GM12878 (cell line): ENCODE measurements at regions not wholly inside any gene's neighbourhood (a gene's known extent, or its start where the extent isn't known, plus 50 kb on each side); places are given as distances from the start of the nearest gene placed in this dataset.

Source experiments
- ATAC-seq: fragments of 200-7000 bp; cut with Tn5 transposase; 3 replicates; pipeline ENCODE4 v1.9.1; 2020; ENCODE audit warnings: mild to moderate bottlenecking, moderate library complexity
- BruUV-seq: library from RNA; stranded (reverse); fragments of 400-500 nt; replicated peaks from 2 replicates; lab custom pipeline; 2021; lab: Mats Ljungman, UMichigan
- CTCF ChIA-PET: fragments of 300-600 bp; sonication (Branson Sonifier 250); formaldehyde crosslinking; extraction: SDS; loops from one replicate; lab custom pipeline; 2021; ENCODE audit warnings: inconsistent platforms; lab: Yijun Ruan, JAX
- POLR2A ChIA-PET: fragments of 350-600 bp; formaldehyde crosslinking; extraction: SDS; loops from one replicate; lab custom pipeline; 2021; ENCODE audit warnings: inconsistent platforms; lab: Charles Lee
- RAD21 ChIA-PET: fragments of 300-600 bp; sonication (Branson Sonifier 250); formaldehyde crosslinking; loops from one replicate; lab custom pipeline; 2023; ENCODE audit warnings: antibody characterized with exemption; ENCODE audit not compliant: unreplicated experiment; lab: Charles Lee
- SMC1A ChIA-PET: fragments of 300-600 bp; sonication (Branson Sonifier 250); formaldehyde crosslinking; loops from one replicate; lab custom pipeline; 2023; ENCODE audit not compliant: unreplicated experiment, uncharacterized antibody; lab: Charles Lee
- DNase-seq: peaks from one replicate; pipeline ENCODE4 v3.0.0-alpha.2; 2011; ENCODE audit warnings: low read depth, low spot score
- FAIRE-seq: peaks from 3 replicates; lab custom pipeline; 2011; peaks lifted over from hg19 to GRCh38; lab: Jason Lieb, UNC
- H2AFZ ChIP-seq: 2 replicates; pipeline ENCODE4 v1.6.0; 2011; ENCODE audit warnings: low read depth, low read length, control low read depth; ENCODE audit not compliant: control insufficient read depth
- H3K27ac ChIP-seq: 2 replicates; pipeline ENCODE4 v1.5.1; 2011; ENCODE audit warnings: control low read depth; ENCODE audit not compliant: control insufficient read depth, insufficient read depth
- H3K27me3 ChIP-seq, 2 experiments: replicated peaks in 1 of 2; 2 replicates each; pipeline versions ENCODE4 v1.6.0 to v1.6.1; 2011; ENCODE audit warnings: low read length in 1 of 2; ENCODE audit not compliant: control insufficient read depth in 2 of 2, insufficient read depth in 2 of 2
- H3K36me3 ChIP-seq, 2 experiments: 2 replicates each; pipeline ENCODE4 v1.5.1; 2011; ENCODE audit warnings: low read length in 1 of 2; ENCODE audit not compliant: control insufficient read depth in 2 of 2, insufficient read depth in 2 of 2
- H3K4me1 ChIP-seq: 2 replicates; pipeline ENCODE4 v1.6.1; 2011; ENCODE audit warnings: mild to moderate bottlenecking, low read length, moderate library complexity, mixed read lengths; ENCODE audit not compliant: control insufficient read depth, insufficient read depth
- H3K4me2 ChIP-seq: 2 replicates; pipeline ENCODE4 v1.6.0; 2011; ENCODE audit warnings: control low read depth; ENCODE audit not compliant: control insufficient read depth, insufficient read depth
- H3K4me3 ChIP-seq: fragments of 200-600 bp; sonication (generic); 2 replicates; pipeline ENCODE4 v1.5.1; 2016
- H3K79me2 ChIP-seq: 2 replicates; pipeline ENCODE4 v1.6.0; 2011; ENCODE audit warnings: low read length; ENCODE audit not compliant: control insufficient read depth, insufficient read depth
- H3K9ac ChIP-seq: 2 replicates; pipeline ENCODE4 v1.8.0; 2011; ENCODE audit warnings: low read length, control low read depth, mixed read lengths; ENCODE audit not compliant: control insufficient read depth, insufficient read depth
- H3K9me3 ChIP-seq: replicated peaks from 3 replicates; pipeline ENCODE4 v1.5.1; 2011; ENCODE audit warnings: mild to moderate bottlenecking, low read length; ENCODE audit not compliant: control insufficient read depth, insufficient read depth
- H4K20me1 ChIP-seq: 2 replicates; pipeline ENCODE4 v1.6.0; 2011; ENCODE audit not compliant: control insufficient read depth, insufficient read depth
- ASH2L ChIP-seq: fragments of 300-600, 200-600 bp; sonication (generic); IDR thresholded peaks from 2 replicates; pipeline ENCODE4 v1.6.1; 2017; ENCODE audit warnings: low read depth, mild to moderate bottlenecking, borderline replicate concordance
- BACH1 ChIP-seq: fragments of 450-650 bp; IDR thresholded peaks from 2 replicates; pipeline ENCODE4 v1.6.1; 2017; ENCODE audit warnings: mild to moderate bottlenecking, borderline replicate concordance
- BCL11A ChIP-seq: IDR thresholded peaks from 2 replicates; pipeline ENCODE4 v1.6.1; 2011; ENCODE audit warnings: low read depth, low read length
- E2F8 ChIP-seq: fragments of 450-650 bp; IDR thresholded peaks from 2 replicates; pipeline ENCODE4 v1.6.1; 2018; ENCODE audit warnings: mild to moderate bottlenecking, low read depth, moderate library complexity; ENCODE audit not compliant: partially characterized antibody
- EED ChIP-seq: sonication (generic); IDR thresholded peaks from 2 replicates; pipeline ENCODE4 v1.6.1; 2016; ENCODE audit warnings: antibody characterized with exemption, low read depth
- EGR1 ChIP-seq, 2 experiments: IDR thresholded peaks; 1 replicate in 1 of 2; 2 replicates in 1 of 2; pipeline ENCODE4 v1.6.1; 2011 to 2012; ENCODE audit warnings: low read depth in 2 of 2, low read length in 2 of 2, borderline replicate concordance in 1 of 2, mild to moderate bottlenecking in 1 of 2, moderate library complexity in 1 of 2
- EP300 ChIP-seq, 2 experiments: fragments of 150-350 bp in 1 of 2; IDR thresholded peaks; 2 replicates each; pipeline ENCODE4 v1.6.1; 2011 to 2012; ENCODE audit warnings: low read depth in 2 of 2, low read length in 2 of 2, borderline replicate concordance in 1 of 2, improper control_type of control experiment in 1 of 2, inconsistent platforms in 1 of 2; ENCODE audit not compliant: control insufficient read depth in 1 of 2
- ETV6 ChIP-seq, 2 experiments: fragments of 450-650 bp in 1 of 2; IDR thresholded peaks in 1 of 2; conservative IDR thresholded peaks in 1 of 2; 2 replicates each; pipeline ENCODE4 v1.6.1; 2014; ENCODE audit warnings: antibody characterized with exemption in 1 of 2, borderline replicate concordance in 1 of 2, low read depth in 1 of 2, mild to moderate bottlenecking in 1 of 2, moderate library complexity in 1 of 2
- HCFC1 ChIP-seq: fragments of 150-350 bp; IDR thresholded peaks from 2 replicates; pipeline ENCODE4 v1.6.1; 2014; ENCODE audit warnings: low read length
- KDM1A ChIP-seq: fragments of 200-600 bp; sonication (generic); IDR thresholded peaks from 2 replicates; pipeline ENCODE4 v1.6.1; 2016; ENCODE audit warnings: borderline replicate concordance
- KLF5 ChIP-seq: fragments of 450-650 bp; IDR thresholded peaks from 2 replicates; pipeline ENCODE4 v1.6.1; 2014; ENCODE audit warnings: mild to moderate bottlenecking; ENCODE audit not compliant: partially characterized antibody
- POLR2AphosphoS2 ChIP-seq: IDR thresholded peaks from 2 replicates; pipeline ENCODE4 v1.6.1; 2011; ENCODE audit warnings: low read depth, mild to moderate bottlenecking, low read length, improper control_type of control experiment, moderate library complexity
- RELA ChIP-seq: fragments of 450-650 bp; IDR thresholded peaks from 2 replicates; pipeline ENCODE4 v1.8.0; 2014; ENCODE audit warnings: borderline replicate concordance; ENCODE audit not compliant: partially characterized antibody
- RUNX3 ChIP-seq: IDR thresholded peaks from 2 replicates; pipeline ENCODE4 v1.6.1; 2012; ENCODE audit warnings: low read length, inconsistent platforms
- SMAD5 ChIP-seq: IDR thresholded peaks from 2 replicates; pipeline ENCODE4 v1.6.1; 2016; ENCODE audit warnings: antibody characterized with exemption, low read depth
- TCF3 ChIP-seq: IDR thresholded peaks from 2 replicates; pipeline ENCODE4 v1.6.1; 2012; ENCODE audit warnings: low read depth, mild to moderate bottlenecking, low read length, borderline replicate concordance; ENCODE audit not compliant: insufficient read depth
- TCF7 ChIP-seq: IDR thresholded peaks from 2 replicates; pipeline ENCODE4 v1.6.1; 2014; ENCODE audit warnings: antibody characterized with exemption, borderline replicate concordance
- ZNF207 ChIP-seq: fragments of 450-650 bp; IDR thresholded peaks from 2 replicates; pipeline ENCODE4 v1.6.1; 2014; ENCODE audit warnings: antibody characterized with exemption, mild to moderate bottlenecking, borderline replicate concordance
- WGBS: methylation state at CpG from one replicate; pipeline ENCODE4 v1.1.6; 2016; ENCODE audit warnings: low lambda C conversion rate; ENCODE audit not compliant: insufficient replicate concordance, insufficient coverage; ENCODE audit errors: missing lambda C conversion rate; 5-methylcytosine and 5-hydroxymethylcytosine counted together
- in situ Hi-C: fragments of 300-500 bp; cut with MboI; formaldehyde crosslinking; loops from 9 replicates; pipeline ENCODE4 v1.14.3; 2018; ENCODE audit warnings: mixed read lengths
- intact Hi-C: fragments of 100-400 bp; cut with micrococcal nuclease; formaldehyde crosslinking; loops from one replicate; pipeline ENCODE4 v1.14.2; 2022; ENCODE audit not compliant: unreplicated experiment
- TF ChIP-seq, protein P1 (sequence below): fragments of 450-650 bp; IDR thresholded peaks from 2 replicates; pipeline ENCODE4 v1.6.1; 2016; ENCODE audit warnings: mild to moderate bottlenecking

- TF ChIP-seq EGR1 (IDR thresholded peaks at IDR 0.05; ENCODE audit: borderline replicate concordance in 1 of 2, low read depth in 2 of 2, low read length in 2 of 2) = no peak
- no peak for TF ChIP-seq SMAD5
- no peak for TF ChIP-seq ZNF207
- TF ChIP-seq HCFC1 = no peak
- TF ChIP-seq BACH1 = no peak
- TF ChIP-seq KLF5 = no peak
- TF ChIP-seq, all 136 proteins: peak for 0
Measured at GRCh38 chr6:6837541-6838080, 249.1 kb downstream of the LY86 start (continued).

GRCh38 chr6:6840831-6841291 lies 252.3 kb downstream of the LY86 start:
- CTCF ChIA-PET = interaction anchor here (0.7 to 1.4 kb wide), 4 partner anchors 9 to 78 kb away, joined by 3 to 5 read pairs (median 3); no protein-coding TSS in a partner anchor
- TF ChIP-seq RUNX3 (peak; percentile 35; the same call in 1 of the 2 replicates), E2F8 (no peak), ETV6 (conservative IDR thresholded peaks at IDR 0.05 in 1 of 2, IDR thresholded peaks at IDR 0.05 in 1 of 2; ENCODE audit: borderline replicate concordance in 1 of 2, low read depth in 1 of 2) (peak in 1 of 2 experiments; percentile 78; a peak in 2 of 4 replicates), ASH2L (no peak), RELA (no peak), EED (peak; percentile 73), TCF3 (no peak), EP300 (IDR thresholded peaks at IDR 0.05; ENCODE audit: borderline replicate concordance in 1 of 2, control insufficient read depth in 1 of 2, low read depth in 2 of 2, low read length in 2 of 2) (peak in 1 of 2 experiments; percentile 67; a peak in 2 of 4 replicates), POLR2AphosphoS2 (no peak), KDM1A (no peak), BCL11A (0 out of 2 replicates have a peak, but pooled peaks have one; percentile 53), TCF7 (no peak)
- TF ChIP-seq, protein P1, sequence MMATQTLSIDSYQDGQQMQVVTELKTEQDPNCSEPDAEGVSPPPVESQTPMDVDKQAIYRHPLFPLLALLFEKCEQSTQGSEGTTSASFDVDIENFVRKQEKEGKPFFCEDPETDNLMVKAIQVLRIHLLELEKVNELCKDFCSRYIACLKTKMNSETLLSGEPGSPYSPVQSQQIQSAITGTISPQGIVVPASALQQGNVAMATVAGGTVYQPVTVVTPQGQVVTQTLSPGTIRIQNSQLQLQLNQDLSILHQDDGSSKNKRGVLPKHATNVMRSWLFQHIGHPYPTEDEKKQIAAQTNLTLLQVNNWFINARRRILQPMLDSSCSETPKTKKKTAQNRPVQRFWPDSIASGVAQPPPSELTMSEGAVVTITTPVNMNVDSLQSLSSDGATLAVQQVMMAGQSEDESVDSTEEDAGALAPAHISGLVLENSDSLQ = no peak

More at GRCh38 chr6:6840831-6841291, 252.3 kb downstream of the LY86 start:
- Histone ChIP-seq H3K27ac (no peak overlapping the region), H3K36me3 (no peaks in the 10 kb centered on the region), H3K4me1 (peaks cover 9% of the 10 kb centered on the region), H3K4me2 (peak overlapping the region; percentile 63), H4K20me1 (no peaks in the 10 kb centered on the region), H3K27me3 (no peaks in the 10 kb centered on the region), H3K79me2 (no peaks in the 10 kb centered on the region), H3K4me3 (no peak overlapping the region), H2AFZ (peak overlapping the region; percentile 30), H3K9me3 (no peaks in the 10 kb centered on the region; the same call in 1 of the 3 replicates), H3K9ac (no peak overlapping the region)
- ATAC-seq (peak; percentile 94), DNase-seq (no peak), FAIRE-seq (peak; percentile 56)
- POLR2A ChIA-PET = interaction anchor here (0.7 kb wide), 1 partner anchor 14 kb away, joined by 3 read pairs; no protein-coding TSS in a partner anchor
- intact Hi-C loops = no loop called here
- WGBS = 40% methylated on average over 5 of the region's 5 CpGs
- RAD21 ChIA-PET = interaction anchor here (1.3 kb wide), 1 partner anchor 52 kb away, joined by 3 read pairs; no protein-coding TSS in a partner anchor
- in situ Hi-C loops = no loop called here
- SMC1A ChIA-PET = interaction anchor here (0.6 to 2.8 kb wide), 9 partner anchors 9 to 368 kb away, joined by 3 to 10 read pairs (median 4); no protein-coding TSS in a partner anchor
- no TSS peak for BruUV-seq
